ENCODE measurements at regions not wholly inside any gene's neighbourhood (a gene's known extent, or its start where the extent isn't known, plus 50 kb on each side); places are given as distances from the start of the nearest gene placed in this dataset.

DNA sequence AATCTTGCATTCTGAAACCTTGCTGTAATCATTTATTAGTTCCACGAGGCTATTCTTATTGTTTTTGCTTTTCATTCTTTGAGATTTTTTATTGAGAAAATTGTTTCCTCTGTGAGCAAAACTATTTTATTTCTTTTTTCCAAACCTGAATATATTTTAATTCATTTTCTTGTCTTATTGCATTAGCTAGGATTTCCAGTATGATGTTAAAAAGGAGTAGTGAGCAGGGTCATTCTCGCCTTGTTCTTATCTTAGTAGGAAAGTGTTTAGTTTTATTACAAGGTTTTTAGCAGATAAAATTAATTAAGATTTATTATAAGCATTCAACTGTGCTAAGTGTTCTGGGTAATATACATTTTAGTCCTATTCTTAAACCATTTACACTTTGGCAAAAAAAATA lies 214.6 kb upstream of the KLF6 start:
- H3K27me3 ChIP-seq (ENCODE audit: control insufficient read depth in 2 of 2, insufficient read depth in 2 of 2, low read length in 2 of 2) = peaks cover 2 to 8% of the 10 kb centered on the region in 2 experiments; a peak in 3 of 5 replicates

GRCh38 chr10:3996697-3997096 lies 211.7 kb upstream of the KLF6 start:
- Histone ChIP-seq H3K27me3 (ENCODE audit: control insufficient read depth in 2 of 2, insufficient read depth in 2 of 2, low read length in 2 of 2) (peaks cover 3 to 11% of the 10 kb centered on the region in 2 experiments; a peak in 3 of 5 replicates), H4K20me1 (replicated peaks; ENCODE audit: control insufficient read depth, insufficient read depth, low read length) (no peaks in the 10 kb centered on the region), H3K4me1 (replicated peaks in 1 of 2; ENCODE audit: control insufficient read depth in 2 of 2, insufficient read depth in 2 of 2, low read length in 2 of 2) (0 out of 5 replicates have a peak, but pooled peaks cover 0 to 3% of the 10 kb centered on the region in 2 experiments), H3K36me3 (ENCODE audit: control insufficient read depth, insufficient read depth, low read length) (no peaks in the 10 kb centered on the region), H3K27ac (ENCODE audit: extremely low read depth, low read depth, low read length) (no peak overlapping the region), H3K79me2 (ENCODE audit: control insufficient read depth, insufficient read depth, low read length) (no peaks in the 10 kb centered on the region), H3K9ac (ENCODE audit: insufficient read depth in 1 of 2, low read depth in 2 of 2, low read length in 2 of 2) (no peak overlapping the region), H3K4me3 (no peak overlapping the region), H3K9me1 (ENCODE audit: control insufficient read depth, insufficient read depth, low read length) (no peaks in the 10 kb centered on the region), H2AFZ (ENCODE audit: low read depth, low read length) (no peak overlapping the region), H3K9me3 (replicated peaks; ENCODE audit: control insufficient read depth, insufficient read depth, low read depth, low read length) (0 out of 2 replicates have a peak, but pooled peaks cover 2% of the 10 kb centered on the region), H3K4me2 (ENCODE audit: insufficient read depth, low read length) (no peak overlapping the region)
- in situ Hi-C loops (cut with MboI) (no loop called here), intact Hi-C loops (cut with micrococcal nuclease) (no loop called here)
- DNase-seq (ENCODE audit: extremely low read depth in 1 of 4, low spot score in 3 of 4) = no peak
- FAIRE-seq = no peak
- WGBS (ENCODE audit: insufficient coverage, low coverage, missing lambda C conversion rate) = 9% methylated on average over 4 of the region's 4 CpGs
- CTCF ChIA-PET (ENCODE audit: low intra/inter-chr PET ratio) = no interaction called here
- POLR2A ChIA-PET = no interaction called here
- no TSS peak for BruUV-seq (replicated peaks)
- ATAC-seq = no peak
- TF ChIP-seq LARP7 (IDR thresholded peaks at IDR 0.05) (no peak), NFXL1 (CRISPR knock-in tag; IDR thresholded peaks at IDR 0.05) (no peak), HLTF (IDR thresholded peaks at IDR 0.05) (no peak), GATAD2B (IDR thresholded peaks at IDR 0.05; ENCODE audit: borderline replicate concordance) (no peak), HNRNPUL1 (IDR thresholded peaks at IDR 0.05; ENCODE audit: low read length) (no peak), ZBTB5 (IDR thresholded peaks at IDR 0.05) (no peak), TARDBP (IDR thresholded peaks at IDR 0.05) (no peak), ZNF197 (CRISPR knock-in tag; IDR thresholded peaks at IDR 0.05; ENCODE audit: low read depth) (no peak)
- TF ChIP-seq, protein P1, sequence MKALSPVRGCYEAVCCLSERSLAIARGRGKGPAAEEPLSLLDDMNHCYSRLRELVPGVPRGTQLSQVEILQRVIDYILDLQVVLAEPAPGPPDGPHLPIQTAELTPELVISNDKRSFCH (CRISPR knock-in tag; IDR thresholded peaks at IDR 0.05) = no peak
- TF ChIP-seq, protein P1 (tag; IDR thresholded peaks at IDR 0.05) = no peak

More for the DNA sequence above, 214.6 kb upstream of the KLF6 start:
- WGBS (ENCODE audit: insufficient coverage, low coverage, missing lambda C conversion rate) = 0% methylated on average over 2 of the region's 2 CpGs
- intact Hi-C loops (cut with micrococcal nuclease) (no loop called here), in situ Hi-C loops (cut with MboI) (no loop called here)
- ATAC-seq (no peak), DNase-seq (ENCODE audit: extremely low read depth in 1 of 4, low spot score in 3 of 4) (no peak), FAIRE-seq (no peak)
- Histone ChIP-seq H4K20me1 (replicated peaks; ENCODE audit: control insufficient read depth, insufficient read depth, low read length) (no peaks in the 10 kb centered on the region), H3K4me3 (no peak overlapping the region), H2AFZ (ENCODE audit: low read depth, low read length) (no peak overlapping the region), H3K36me3 (ENCODE audit: control insufficient read depth, insufficient read depth, low read length) (no peaks in the 10 kb centered on the region), H3K9me1 (ENCODE audit: control insufficient read depth, insufficient read depth, low read length) (no peaks in the 10 kb centered on the region), H3K9ac (ENCODE audit: insufficient read depth in 1 of 2, low read depth in 2 of 2, low read length in 2 of 2) (no peak overlapping the region), H3K27ac (ENCODE audit: extremely low read depth, low read depth, low read length) (no peak overlapping the region), H3K4me1 (replicated peaks in 1 of 2; ENCODE audit: control insufficient read depth in 2 of 2, insufficient read depth in 2 of 2, low read length in 2 of 2) (no peaks in the 10 kb centered on the region), H3K4me2 (ENCODE audit: insufficient read depth, low read length) (no peak overlapping the region), H3K79me2 (ENCODE audit: control insufficient read depth, insufficient read depth, low read length) (no peaks in the 10 kb centered on the region), H3K9me3 (replicated peaks; ENCODE audit: control insufficient read depth, insufficient read depth, low read depth, low read length) (0 out of 2 replicates have a peak, but pooled peaks cover 2% of the 10 kb centered on the region)
- CTCF ChIA-PET (ENCODE audit: low intra/inter-chr PET ratio) = no interaction called here
- POLR2A ChIA-PET = no interaction called here
- BruUV-seq (replicated peaks) = no TSS peak
- TF ChIP-seq RBM25 (IDR thresholded peaks at IDR 0.05; ENCODE audit: low read depth, low read length, severe bottlenecking) (peak; percentile 60), ZNF507 (tag; conservative IDR thresholded peaks at IDR 0.05) (peak; percentile 39; the same call in 1 of the 2 replicates), NR2C2 (CRISPR knock-in tag; IDR thresholded peaks at IDR 0.05) (no peak), NR2C2 (tag; IDR thresholded peaks at IDR 0.05) (no peak), KAT8 (IDR thresholded peaks at IDR 0.05; ENCODE audit: low read depth) (no peak)
- TF ChIP-seq, protein P2, sequence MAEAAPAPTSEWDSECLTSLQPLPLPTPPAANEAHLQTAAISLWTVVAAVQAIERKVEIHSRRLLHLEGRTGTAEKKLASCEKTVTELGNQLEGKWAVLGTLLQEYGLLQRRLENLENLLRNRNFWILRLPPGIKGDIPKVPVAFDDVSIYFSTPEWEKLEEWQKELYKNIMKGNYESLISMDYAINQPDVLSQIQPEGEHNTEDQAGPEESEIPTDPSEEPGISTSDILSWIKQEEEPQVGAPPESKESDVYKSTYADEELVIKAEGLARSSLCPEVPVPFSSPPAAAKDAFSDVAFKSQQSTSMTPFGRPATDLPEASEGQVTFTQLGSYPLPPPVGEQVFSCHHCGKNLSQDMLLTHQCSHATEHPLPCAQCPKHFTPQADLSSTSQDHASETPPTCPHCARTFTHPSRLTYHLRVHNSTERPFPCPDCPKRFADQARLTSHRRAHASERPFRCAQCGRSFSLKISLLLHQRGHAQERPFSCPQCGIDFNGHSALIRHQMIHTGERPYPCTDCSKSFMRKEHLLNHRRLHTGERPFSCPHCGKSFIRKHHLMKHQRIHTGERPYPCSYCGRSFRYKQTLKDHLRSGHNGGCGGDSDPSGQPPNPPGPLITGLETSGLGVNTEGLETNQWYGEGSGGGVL (CRISPR knock-in tag; IDR thresholded peaks at IDR 0.05) = no peak

All from K562 (cell line).